ENCODE measurements at regions not wholly inside any gene's neighbourhood (a gene's known extent, or its start where the extent isn't known, plus 50 kb on each side); places are given as distances from the start of the nearest gene placed in this dataset.

DNA sequence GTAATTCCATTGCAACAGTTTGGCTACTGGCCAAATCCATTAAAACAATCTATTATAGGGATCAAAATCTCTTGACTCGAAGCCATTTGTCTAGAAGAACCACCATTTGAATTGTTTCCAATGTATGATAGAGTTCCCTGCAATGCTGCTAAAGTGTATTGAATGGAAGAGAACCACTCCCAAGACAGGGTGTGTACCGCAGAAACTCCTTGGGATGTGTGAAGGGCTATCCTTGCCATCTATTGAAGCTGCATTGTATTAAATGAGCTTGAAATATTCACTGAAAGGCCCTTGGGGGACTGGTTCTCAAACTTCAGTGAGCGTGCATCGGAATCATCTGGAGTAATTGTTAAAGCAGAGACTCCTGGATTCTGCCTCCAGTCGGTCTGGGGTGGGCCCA lies 260.4 kb upstream of the MEIS1 start:
- TF ChIP-seq, protein P1, sequence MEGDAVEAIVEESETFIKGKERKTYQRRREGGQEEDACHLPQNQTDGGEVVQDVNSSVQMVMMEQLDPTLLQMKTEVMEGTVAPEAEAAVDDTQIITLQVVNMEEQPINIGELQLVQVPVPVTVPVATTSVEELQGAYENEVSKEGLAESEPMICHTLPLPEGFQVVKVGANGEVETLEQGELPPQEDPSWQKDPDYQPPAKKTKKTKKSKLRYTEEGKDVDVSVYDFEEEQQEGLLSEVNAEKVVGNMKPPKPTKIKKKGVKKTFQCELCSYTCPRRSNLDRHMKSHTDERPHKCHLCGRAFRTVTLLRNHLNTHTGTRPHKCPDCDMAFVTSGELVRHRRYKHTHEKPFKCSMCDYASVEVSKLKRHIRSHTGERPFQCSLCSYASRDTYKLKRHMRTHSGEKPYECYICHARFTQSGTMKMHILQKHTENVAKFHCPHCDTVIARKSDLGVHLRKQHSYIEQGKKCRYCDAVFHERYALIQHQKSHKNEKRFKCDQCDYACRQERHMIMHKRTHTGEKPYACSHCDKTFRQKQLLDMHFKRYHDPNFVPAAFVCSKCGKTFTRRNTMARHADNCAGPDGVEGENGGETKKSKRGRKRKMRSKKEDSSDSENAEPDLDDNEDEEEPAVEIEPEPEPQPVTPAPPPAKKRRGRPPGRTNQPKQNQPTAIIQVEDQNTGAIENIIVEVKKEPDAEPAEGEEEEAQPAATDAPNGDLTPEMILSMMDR (IDR thresholded peaks at IDR 0.05): no peak
- TF ChIP-seq POLR2AphosphoS5 (IDR thresholded peaks at IDR 0.05; ENCODE audit: low read depth, low read length) (no peak), SIN3A (IDR thresholded peaks at IDR 0.05; ENCODE audit: borderline replicate concordance, insufficient read depth, low read depth, low read length) (no peak), TCF7L2 (IDR thresholded peaks at IDR 0.05; ENCODE audit: low read depth, low read length) (no peak)
- TF ChIP-seq, protein P2, sequence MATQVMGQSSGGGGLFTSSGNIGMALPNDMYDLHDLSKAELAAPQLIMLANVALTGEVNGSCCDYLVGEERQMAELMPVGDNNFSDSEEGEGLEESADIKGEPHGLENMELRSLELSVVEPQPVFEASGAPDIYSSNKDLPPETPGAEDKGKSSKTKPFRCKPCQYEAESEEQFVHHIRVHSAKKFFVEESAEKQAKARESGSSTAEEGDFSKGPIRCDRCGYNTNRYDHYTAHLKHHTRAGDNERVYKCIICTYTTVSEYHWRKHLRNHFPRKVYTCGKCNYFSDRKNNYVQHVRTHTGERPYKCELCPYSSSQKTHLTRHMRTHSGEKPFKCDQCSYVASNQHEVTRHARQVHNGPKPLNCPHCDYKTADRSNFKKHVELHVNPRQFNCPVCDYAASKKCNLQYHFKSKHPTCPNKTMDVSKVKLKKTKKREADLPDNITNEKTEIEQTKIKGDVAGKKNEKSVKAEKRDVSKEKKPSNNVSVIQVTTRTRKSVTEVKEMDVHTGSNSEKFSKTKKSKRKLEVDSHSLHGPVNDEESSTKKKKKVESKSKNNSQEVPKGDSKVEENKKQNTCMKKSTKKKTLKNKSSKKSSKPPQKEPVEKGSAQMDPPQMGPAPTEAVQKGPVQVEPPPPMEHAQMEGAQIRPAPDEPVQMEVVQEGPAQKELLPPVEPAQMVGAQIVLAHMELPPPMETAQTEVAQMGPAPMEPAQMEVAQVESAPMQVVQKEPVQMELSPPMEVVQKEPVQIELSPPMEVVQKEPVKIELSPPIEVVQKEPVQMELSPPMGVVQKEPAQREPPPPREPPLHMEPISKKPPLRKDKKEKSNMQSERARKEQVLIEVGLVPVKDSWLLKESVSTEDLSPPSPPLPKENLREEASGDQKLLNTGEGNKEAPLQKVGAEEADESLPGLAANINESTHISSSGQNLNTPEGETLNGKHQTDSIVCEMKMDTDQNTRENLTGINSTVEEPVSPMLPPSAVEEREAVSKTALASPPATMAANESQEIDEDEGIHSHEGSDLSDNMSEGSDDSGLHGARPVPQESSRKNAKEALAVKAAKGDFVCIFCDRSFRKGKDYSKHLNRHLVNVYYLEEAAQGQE (IDR thresholded peaks at IDR 0.05; ENCODE audit: insufficient read depth in 1 of 2, low read depth in 2 of 2, low read length in 1 of 2): no peak

Measured in Panc1 (cell line).